Glutamatergic neuron (in vitro differentiated cells): ENCODE measurements at regions not wholly inside any gene's neighbourhood (a gene's known extent, or its start where the extent isn't known, plus 50 kb on each side); places are given as distances from the start of the nearest gene placed in this dataset.

Experiments
- DNase-seq: peaks from one replicate; pipeline ENCODE4 v3.0.0; 2022
- H3K27ac Mint-ChIP-seq: one replicate; pipeline ENCODE4 v1.8.0; 2020; ENCODE audit warnings: mild to moderate bottlenecking, mixed read lengths, inconsistent platforms; ENCODE audit not compliant: unreplicated experiment
- H3K27me3 Mint-ChIP-seq: one replicate; pipeline ENCODE4 v1.8.0; 2020; ENCODE audit warnings: mild to moderate bottlenecking, moderate library complexity, mixed read lengths, inconsistent platforms; ENCODE audit not compliant: unreplicated experiment
- H3K36me3 Mint-ChIP-seq: one replicate; pipeline ENCODE4 v1.8.0; 2020; ENCODE audit warnings: mild to moderate bottlenecking, mixed read lengths, inconsistent platforms; ENCODE audit not compliant: unreplicated experiment
- H3K4me1 Mint-ChIP-seq: one replicate; pipeline ENCODE4 v1.8.0; 2020; ENCODE audit warnings: mild to moderate bottlenecking, low read depth, mixed read lengths, inconsistent platforms; ENCODE audit not compliant: unreplicated experiment
- H3K4me3 Mint-ChIP-seq: one replicate; pipeline ENCODE4 v1.8.0; 2020; ENCODE audit warnings: mild to moderate bottlenecking, mixed read lengths, inconsistent platforms; ENCODE audit not compliant: unreplicated experiment
- H3K9me3 Mint-ChIP-seq: one replicate; pipeline ENCODE4 v1.8.0; 2020; ENCODE audit warnings: mild to moderate bottlenecking, moderate library complexity, mixed read lengths, inconsistent platforms; ENCODE audit not compliant: unreplicated experiment
- CTCF ChIP-seq: fragments of 200-600 bp; sonication (generic); IDR thresholded peaks from one replicate; pipeline ENCODE4 v1.5.0; 2021; ENCODE audit not compliant: partially characterized antibody, unreplicated experiment

GRCh38 chr11:134731213-134731961 lies 319.3 kb upstream of the B3GAT1 start:
- Mint-ChIP-seq H3K4me1 (peaks cover 29% of the 10 kb centered on the region), H3K27ac (no peak overlapping the region), H3K36me3 (no peaks in the 10 kb centered on the region), H3K4me3 (no peak overlapping the region), H3K27me3 (peaks cover 10% of the 10 kb centered on the region), H3K9me3 (peaks cover 4% of the 10 kb centered on the region)
- no peak for TF ChIP-seq CTCF
- DNase-seq: no peak

DNA sequence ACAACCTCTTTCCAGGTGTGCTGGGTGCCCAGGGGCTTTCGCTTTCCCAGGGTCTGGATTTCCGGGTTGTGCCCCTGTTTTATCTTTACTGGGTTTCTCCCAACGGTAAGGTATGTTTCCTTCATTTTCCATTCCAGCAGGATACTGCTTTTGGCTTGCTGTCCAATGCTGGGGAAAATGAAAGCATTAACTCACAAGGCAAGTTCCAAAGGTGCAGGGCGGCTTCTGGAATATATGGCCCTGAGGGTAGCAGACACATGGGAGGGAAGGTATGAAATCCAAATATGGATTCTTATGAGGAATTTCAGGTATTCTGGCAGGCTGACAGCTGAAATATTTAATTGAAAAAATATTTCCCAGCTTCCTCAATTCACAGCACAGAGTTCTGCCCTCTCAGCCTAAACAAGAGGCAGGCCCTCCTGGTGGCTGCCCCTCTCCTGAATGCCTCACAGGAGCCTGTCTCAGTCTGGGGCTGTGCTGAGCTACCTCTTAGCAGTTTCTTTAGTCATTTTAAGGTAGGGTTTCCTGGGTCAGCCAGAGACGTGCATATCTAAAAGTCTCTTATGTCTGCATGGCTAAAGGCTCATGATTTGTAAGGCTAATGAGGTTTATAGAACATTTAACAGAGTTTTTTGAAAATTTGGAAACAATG lies 318.6 kb upstream of the B3GAT1 start:
- Mint-ChIP-seq H3K9me3 (peaks cover 4% of the 10 kb centered on the region), H3K4me3 (no peak overlapping the region), H3K4me1 (peaks cover 36% of the 10 kb centered on the region), H3K27ac (no peak overlapping the region), H3K36me3 (no peaks in the 10 kb centered on the region), H3K27me3 (peaks cover 10% of the 10 kb centered on the region)
- no peak for DNase-seq
- TF ChIP-seq CTCF: no peak

- no peak for TF ChIP-seq CTCF
- Mint-ChIP-seq H3K27me3 (peaks cover 10% of the 10 kb centered on the region), H3K4me1 (peaks cover 42% of the 10 kb centered on the region), H3K36me3 (no peaks in the 10 kb centered on the region), H3K9me3 (peaks cover 4% of the 10 kb centered on the region), H3K4me3 (no peak overlapping the region), H3K27ac (no peak overlapping the region)
- no peak for DNase-seq
Measured at GRCh38 chr11:134730101-134730500, 318.1 kb upstream of the B3GAT1 start.

DNA sequence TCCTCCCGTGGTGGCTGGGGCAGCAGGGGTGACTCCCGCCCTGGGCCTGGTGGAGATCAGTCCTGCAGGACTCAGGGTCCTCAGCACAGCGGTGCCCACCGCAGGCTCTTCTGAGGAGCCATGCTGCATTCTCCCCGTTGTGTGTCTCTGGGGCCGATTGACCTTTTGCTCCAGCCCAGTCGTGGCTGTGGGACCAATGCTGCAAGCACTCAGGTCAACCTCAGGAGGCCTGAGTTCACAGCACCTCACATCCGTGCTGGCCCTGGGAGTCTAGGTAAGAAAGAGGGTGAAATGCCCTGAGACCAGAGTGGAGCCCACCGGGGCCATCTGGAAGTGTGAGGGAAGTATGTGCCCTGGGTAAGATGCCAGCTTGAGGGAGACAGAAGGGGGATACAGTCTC lies 316.1 kb upstream of the B3GAT1 start:
- no peak overlapping the region for H3K4me3 Mint-ChIP-seq
- H3K4me1 Mint-ChIP-seq: peaks cover 53% of the 10 kb centered on the region
- no peak for DNase-seq
- peaks cover 10% of the 10 kb centered on the region for H3K27me3 Mint-ChIP-seq
- TF ChIP-seq CTCF: no peak
- no peaks in the 10 kb centered on the region for H3K36me3 Mint-ChIP-seq
- peak overlapping the region; percentile 62 for H3K27ac Mint-ChIP-seq
- peaks cover 4% of the 10 kb centered on the region for H3K9me3 Mint-ChIP-seq

GRCh38 chr11:134727636-134728035 lies 315.6 kb upstream of the B3GAT1 start:
- Mint-ChIP-seq H3K27me3 (peaks cover 10% of the 10 kb centered on the region), H3K9me3 (peaks cover 5% of the 10 kb centered on the region), H3K36me3 (no peaks in the 10 kb centered on the region), H3K4me1 (peaks cover 53% of the 10 kb centered on the region), H3K4me3 (no peak overlapping the region), H3K27ac (peak overlapping the region; percentile 62)
- TF ChIP-seq CTCF: no peak
- peak; percentile 64 for DNase-seq
